Uterus (tissue), 2 donors: ENCODE measurements at regions not wholly inside any gene's neighbourhood (a gene's known extent, or its start where the extent isn't known, plus 50 kb on each side); places are given as distances from the start of the nearest gene placed in this dataset.

Experiments used
- POLR2A ChIP-seq, 2 donors: fragments of 450-650 bp; IDR thresholded peaks; one replicate each; pipeline ENCODE4 v1.6.1; 2016; ENCODE audit warnings: antibody characterized with exemption in 2 of 2, mild to moderate bottlenecking in 1 of 2, moderate library complexity in 1 of 2
- TF ChIP-seq, protein P1 (sequence below), 4 experiments: fragments of 200-600 bp in 2 of 4; fragments of 450-650 bp in 2 of 4; sonication (generic) in 2 of 4; IDR thresholded peaks; one replicate each; pipeline ENCODE4 v1.5.1; 2016 to 2019; ENCODE audit warnings: antibody characterized with exemption in 4 of 4, mild to moderate bottlenecking in 2 of 4, moderate library complexity in 1 of 4

DNA sequence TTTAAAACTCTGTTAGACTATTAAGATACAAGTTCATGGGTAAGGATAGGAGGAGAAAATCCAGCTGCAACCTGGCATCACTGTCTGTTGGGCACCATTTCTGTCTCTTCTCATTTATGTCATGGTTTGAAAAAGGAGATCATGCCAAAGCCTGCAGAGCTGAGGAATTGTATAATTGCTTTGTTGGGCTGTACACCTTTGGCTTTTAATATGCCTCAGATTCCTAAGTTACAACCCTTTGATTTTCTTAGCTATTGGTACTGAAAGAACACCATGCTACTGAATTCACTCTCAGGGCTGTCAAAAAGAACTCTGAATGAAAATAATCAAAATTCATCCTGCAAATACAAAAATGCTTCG is 174.3 kb downstream of the ACKR3 start:
- no peak for TF ChIP-seq POLR2A (IDR thresholded peaks at IDR 0.05)
- TF ChIP-seq, protein P1, sequence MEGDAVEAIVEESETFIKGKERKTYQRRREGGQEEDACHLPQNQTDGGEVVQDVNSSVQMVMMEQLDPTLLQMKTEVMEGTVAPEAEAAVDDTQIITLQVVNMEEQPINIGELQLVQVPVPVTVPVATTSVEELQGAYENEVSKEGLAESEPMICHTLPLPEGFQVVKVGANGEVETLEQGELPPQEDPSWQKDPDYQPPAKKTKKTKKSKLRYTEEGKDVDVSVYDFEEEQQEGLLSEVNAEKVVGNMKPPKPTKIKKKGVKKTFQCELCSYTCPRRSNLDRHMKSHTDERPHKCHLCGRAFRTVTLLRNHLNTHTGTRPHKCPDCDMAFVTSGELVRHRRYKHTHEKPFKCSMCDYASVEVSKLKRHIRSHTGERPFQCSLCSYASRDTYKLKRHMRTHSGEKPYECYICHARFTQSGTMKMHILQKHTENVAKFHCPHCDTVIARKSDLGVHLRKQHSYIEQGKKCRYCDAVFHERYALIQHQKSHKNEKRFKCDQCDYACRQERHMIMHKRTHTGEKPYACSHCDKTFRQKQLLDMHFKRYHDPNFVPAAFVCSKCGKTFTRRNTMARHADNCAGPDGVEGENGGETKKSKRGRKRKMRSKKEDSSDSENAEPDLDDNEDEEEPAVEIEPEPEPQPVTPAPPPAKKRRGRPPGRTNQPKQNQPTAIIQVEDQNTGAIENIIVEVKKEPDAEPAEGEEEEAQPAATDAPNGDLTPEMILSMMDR (IDR thresholded peaks at IDR 0.05): no peak
